Stimulated activated effector memory CD8-positive, alpha-beta T cell treated with anti-CD3 and anti-CD28 coated beads, Interleukin-12 subunit alpha, Interleukin-12 subunit beta, amount 100 ng/mL, for 72 hours (primary cell): ENCODE measurements at regions not wholly inside any gene's neighbourhood (a gene's known extent, or its start where the extent isn't known, plus 50 kb on each side); places are given as distances from the start of the nearest gene placed in this dataset.
"Not testable (repeated sequence)": the region's sequence is repeated elsewhere in the genome, so short reads cannot be mapped to it uniquely, and the experiment has no call there.

ENCODE experiments used
- ATAC-seq: fragments of 150-1000 bp; cut with Tn5 transposase; 2 replicates; pipeline ENCODE4 v1.10.0; 2021
- DNase-seq, 2 donors: peaks; one replicate each; pipeline ENCODE4 v3.0.0; 2021 to 2022; ENCODE audit warnings: low spot score in 2 of 2
- H3K27ac Mint-ChIP-seq: one replicate; pipeline ENCODE4 v1.8.0; 2022; ENCODE audit warnings: mild to moderate bottlenecking, mixed read lengths
- H3K36me3 Mint-ChIP-seq: one replicate; pipeline ENCODE4 v1.8.0; 2022; ENCODE audit warnings: mild to moderate bottlenecking, mixed read lengths
- H3K4me1 Mint-ChIP-seq: one replicate; pipeline ENCODE4 v1.8.0; 2022; ENCODE audit warnings: mixed read lengths
- H3K4me3 Mint-ChIP-seq: one replicate; pipeline ENCODE4 v1.8.0; 2022; ENCODE audit warnings: mild to moderate bottlenecking, mixed read lengths
- H3K9me3 Mint-ChIP-seq: one replicate; pipeline ENCODE4 v1.8.0; 2022; ENCODE audit warnings: mixed read lengths

GRCh38 chr12:58090685-58091084 is 149.3 kb downstream of the ATP23 start:
- Mint-ChIP-seq H3K27ac (no peak overlapping the region), H3K4me1 (no peaks in the 10 kb centered on the region), H3K36me3 (no peaks in the 10 kb centered on the region), H3K9me3 (no peaks in the 10 kb centered on the region), H3K4me3 (no peak overlapping the region)
- ATAC-seq (no peak), DNase-seq (no peak)

- ATAC-seq (no peak), DNase-seq (no peak)
- no peaks in the 10 kb centered on the region for H3K36me3 Mint-ChIP-seq
- no peaks in the 10 kb centered on the region for H3K9me3 Mint-ChIP-seq
- H3K4me3 Mint-ChIP-seq = no peak overlapping the region
- no peaks in the 10 kb centered on the region for H3K4me1 Mint-ChIP-seq
- no peak overlapping the region for H3K27ac Mint-ChIP-seq
Measured at GRCh38 chr12:58095002-58095401, 153.6 kb downstream of the ATP23 start.

- Mint-ChIP-seq H3K4me1 (no peaks in the 10 kb centered on the region), H3K9me3 (peaks cover 2% of the 10 kb centered on the region), H3K27ac (no peak overlapping the region), H3K4me3 (no peak overlapping the region), H3K36me3 (no peaks in the 10 kb centered on the region)
- DNase-seq = no peak
- ATAC-seq = no peak
Measured at GRCh38 chr12:58097741-58098140, 156.4 kb downstream of the ATP23 start.

- Mint-ChIP-seq H3K9me3 (peaks cover 2% of the 10 kb centered on the region), H3K36me3 (no peaks in the 10 kb centered on the region), H3K27ac (no peak overlapping the region), H3K4me3 (no peak overlapping the region), H3K4me1 (no peaks in the 10 kb centered on the region)
- DNase-seq (no peak), ATAC-seq (no peak)
Measured at GRCh38 chr12:58099476-58099875, 158.1 kb downstream of the ATP23 start.

GRCh38 chr12:58104351-58104755 is 163.0 kb downstream of the ATP23 start:
- DNase-seq (no peak), ATAC-seq (no peak)
- Mint-ChIP-seq H3K27ac (no peak overlapping the region), H3K36me3 (no peaks in the 10 kb centered on the region), H3K4me1 (no peaks in the 10 kb centered on the region), H3K9me3 (peaks cover 5% of the 10 kb centered on the region), H3K4me3 (no peak overlapping the region)

- no peak for ATAC-seq
- Mint-ChIP-seq H3K4me1 (no peaks in the 10 kb centered on the region), H3K36me3 (no peaks in the 10 kb centered on the region), H3K27ac (no peak overlapping the region), H3K9me3 (peaks cover 5% of the 10 kb centered on the region), H3K4me3 (no peak overlapping the region)
- DNase-seq = no peak
Measured at GRCh38 chr12:58105225-58106119, 164.1 kb downstream of the ATP23 start.

GRCh38 chr12:58106195-58106594 is 164.8 kb downstream of the ATP23 start:
- Mint-ChIP-seq H3K36me3 (no peaks in the 10 kb centered on the region), H3K27ac (no peak overlapping the region), H3K4me3 (no peak overlapping the region), H3K9me3 (peaks cover 5% of the 10 kb centered on the region), H3K4me1 (no peaks in the 10 kb centered on the region)
- no peak for DNase-seq
- no peak for ATAC-seq

- H3K9me3 Mint-ChIP-seq = no peaks in the 10 kb centered on the region
- no peaks in the 10 kb centered on the region for H3K36me3 Mint-ChIP-seq
- no peak overlapping the region for H3K27ac Mint-ChIP-seq
- H3K4me3 Mint-ChIP-seq = no peak overlapping the region
- ATAC-seq = no peak
- no peak for DNase-seq
- H3K4me1 Mint-ChIP-seq = no peaks in the 10 kb centered on the region
Measured at GRCh38 chr12:58117201-58117600, 175.8 kb downstream of the ATP23 start.

- Mint-ChIP-seq H3K9me3 (no peaks in the 10 kb centered on the region), H3K36me3 (no peaks in the 10 kb centered on the region), H3K27ac (no peak overlapping the region), H3K4me3 (no peak overlapping the region), H3K4me1 (no peaks in the 10 kb centered on the region)
- no peak for DNase-seq
- peak; percentile 13 for ATAC-seq
Measured at GRCh38 chr12:58117667-58118066, 176.3 kb downstream of the ATP23 start.

- not testable (repeated sequence) for H3K36me3 Mint-ChIP-seq, ATAC-seq, H3K4me3 Mint-ChIP-seq, H3K27ac Mint-ChIP-seq, DNase-seq, H3K4me1 Mint-ChIP-seq, H3K9me3 Mint-ChIP-seq
Measured at GRCh38 chr12:58125761-58126160, 184.4 kb downstream of the ATP23 start.

- H3K27ac Mint-ChIP-seq = no peak overlapping the region
- no peak for ATAC-seq
- H3K36me3 Mint-ChIP-seq = no peaks in the 10 kb centered on the region
Measured at GRCh38 chr12:58131986-58132755, 190.8 kb downstream of the ATP23 start.

GRCh38 chr12:58138424-58138823 is 197.1 kb downstream of the ATP23 start:
- H3K9me3 Mint-ChIP-seq = no peaks in the 10 kb centered on the region
- H3K4me3 Mint-ChIP-seq = no peak overlapping the region
- DNase-seq = no peak

More at GRCh38 chr12:58131986-58132755, 190.8 kb downstream of the ATP23 start:
- Mint-ChIP-seq H3K9me3 (peaks cover 2% of the 10 kb centered on the region), H3K4me1 (no peaks in the 10 kb centered on the region), H3K4me3 (no peak overlapping the region)
- no peak for DNase-seq

GRCh38 chr12:58139894-58140293 is 198.5 kb downstream of the ATP23 start:
- Mint-ChIP-seq H3K36me3 (no peaks in the 10 kb centered on the region), H3K4me1 (no peaks in the 10 kb centered on the region), H3K9me3 (no peaks in the 10 kb centered on the region), H3K27ac (no peak overlapping the region), H3K4me3 (no peak overlapping the region)
- ATAC-seq (no peak), DNase-seq (no peak)

More at GRCh38 chr12:58138424-58138823, 197.1 kb downstream of the ATP23 start:
- Mint-ChIP-seq H3K4me1 (no peaks in the 10 kb centered on the region), H3K27ac (no peak overlapping the region), H3K36me3 (no peaks in the 10 kb centered on the region)
- ATAC-seq = no peak

- no peaks in the 10 kb centered on the region for H3K36me3 Mint-ChIP-seq
- H3K4me3 Mint-ChIP-seq = no peak overlapping the region
- H3K27ac Mint-ChIP-seq = no peak overlapping the region
- DNase-seq (no peak), ATAC-seq (no peak)
- H3K9me3 Mint-ChIP-seq = peaks cover 2% of the 10 kb centered on the region
- no peaks in the 10 kb centered on the region for H3K4me1 Mint-ChIP-seq
Measured at GRCh38 chr12:58140395-58140794, 199.0 kb downstream of the ATP23 start.

GRCh38 chr12:58142991-58143390 is 201.6 kb downstream of the ATP23 start:
- Mint-ChIP-seq H3K9me3 (peaks cover 5% of the 10 kb centered on the region), H3K4me3 (no peak overlapping the region), H3K4me1 (no peaks in the 10 kb centered on the region), H3K36me3 (no peaks in the 10 kb centered on the region), H3K27ac (no peak overlapping the region)
- DNase-seq (no peak), ATAC-seq (no peak)

- H3K4me1 Mint-ChIP-seq = no peaks in the 10 kb centered on the region
- no peak for DNase-seq
- no peak overlapping the region for H3K4me3 Mint-ChIP-seq
- H3K27ac Mint-ChIP-seq = no peak overlapping the region
- peaks cover 5% of the 10 kb centered on the region for H3K9me3 Mint-ChIP-seq
- no peak for ATAC-seq
- H3K36me3 Mint-ChIP-seq = no peaks in the 10 kb centered on the region
Measured at GRCh38 chr12:58143498-58143995, 202.2 kb downstream of the ATP23 start.
